ENCODE measurements at regions not wholly inside any gene's neighbourhood (a gene's known extent, or its start where the extent isn't known, plus 50 kb on each side); places are given as distances from the start of the nearest gene placed in this dataset.

GRCh38 chr1:89451011-89451410 lies 73.6 kb upstream of the LRRC8B start:
- no peak for TF ChIP-seq CTCF (conservative IDR thresholded peaks at IDR 0.05; ENCODE audit: low read depth in 2 of 2)
- no peak for TF ChIP-seq EZH2 (IDR thresholded peaks at IDR 0.05; ENCODE audit: low read depth, unreplicated experiment)
- TF ChIP-seq REST (IDR thresholded peaks at IDR 0.05; ENCODE audit: unreplicated experiment) = no peak
- TF ChIP-seq JUNB (IDR thresholded peaks at IDR 0.05; ENCODE audit: unreplicated experiment) = no peak
- no peak for TF ChIP-seq POLR2AphosphoS5 (IDR thresholded peaks at IDR 0.05; ENCODE audit: low read depth)
- no peak for TF ChIP-seq EZH2phosphoT487 (IDR thresholded peaks at IDR 0.05; ENCODE audit: unreplicated experiment)
- no peak for TF ChIP-seq ETS1 (IDR thresholded peaks at IDR 0.05)
- TF ChIP-seq CREB1 (CRISPR knock-in tag; IDR thresholded peaks at IDR 0.05; ENCODE audit: low read depth) = no peak
- TF ChIP-seq ZNF331 (CRISPR knock-in tag; IDR thresholded peaks at IDR 0.05; ENCODE audit: low read depth) = no peak
- TF ChIP-seq ZNF462 (CRISPR knock-in tag; IDR thresholded peaks at IDR 0.05) = no peak
- no peak for TF ChIP-seq NANOG (IDR thresholded peaks at IDR 0.05; ENCODE audit: borderline replicate concordance)
- TF ChIP-seq ZNF114 (CRISPR knock-in tag; IDR thresholded peaks at IDR 0.05) = no peak
- no peak for TF ChIP-seq STAT1 (IDR thresholded peaks at IDR 0.05; ENCODE audit: unreplicated experiment)

All from GM23338 (cell line).